HG03432 (cell line): ENCODE measurements at regions not wholly inside any gene's neighbourhood (a gene's known extent, or its start where the extent isn't known, plus 50 kb on each side); places are given as distances from the start of the nearest gene placed in this dataset.
"Not testable (repeated sequence)": the region's sequence is repeated elsewhere in the genome, so short reads cannot be mapped to it uniquely, and the experiment has no call there.

Experiments
- ATAC-seq: cut with Tn5 transposase; IDR thresholded peaks from one replicate; pipeline ENCODE4 v1.9.1; 2021; ENCODE audit warnings: mild to moderate bottlenecking, moderate library complexity; ENCODE audit not compliant: unreplicated experiment

DNA sequence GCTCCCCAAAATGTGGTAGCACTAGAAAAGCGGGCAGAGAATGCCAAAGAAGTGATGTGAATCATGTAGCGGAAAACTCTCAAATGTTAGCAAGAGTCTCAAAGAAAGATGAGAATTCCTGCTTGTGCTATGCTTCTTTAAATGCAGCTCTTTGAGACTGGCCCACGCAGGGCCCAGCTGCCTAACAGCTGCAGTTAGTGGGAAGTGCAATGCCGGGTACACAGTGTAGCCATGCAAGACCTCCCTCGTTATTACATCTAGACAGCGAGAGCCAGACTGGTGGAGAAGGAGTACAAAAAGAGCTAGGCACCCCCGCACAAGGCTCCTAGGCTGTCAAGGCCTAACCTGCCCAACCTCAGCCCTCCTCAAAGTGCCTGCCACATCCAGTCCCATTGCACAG lies 201.7 kb upstream of the PRDM1 start:
- ATAC-seq: peak; percentile 37

- no peak for ATAC-seq
These were observed 202.1 kb upstream of the PRDM1 start for GRCh38 chr6:105884011-105884410.

DNA sequence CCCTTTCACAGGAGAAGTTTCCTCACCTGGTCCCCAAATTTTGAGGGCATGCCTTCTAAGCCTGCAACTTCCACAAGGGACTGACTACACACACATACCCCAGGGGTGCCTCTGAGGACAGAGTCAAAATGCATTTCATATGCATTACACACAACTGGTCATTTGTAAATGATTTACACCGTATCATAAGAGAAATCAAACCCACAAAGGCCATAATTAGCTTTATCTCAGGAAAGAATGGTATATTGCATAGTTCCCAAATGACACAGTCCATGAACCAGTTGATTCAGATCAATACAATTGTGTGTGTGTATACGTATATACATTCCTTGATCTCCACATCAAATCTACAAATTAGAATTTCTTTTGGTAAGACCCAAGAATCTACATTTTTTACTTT lies 203.3 kb upstream of the PRDM1 start:
- no peak for ATAC-seq

DNA sequence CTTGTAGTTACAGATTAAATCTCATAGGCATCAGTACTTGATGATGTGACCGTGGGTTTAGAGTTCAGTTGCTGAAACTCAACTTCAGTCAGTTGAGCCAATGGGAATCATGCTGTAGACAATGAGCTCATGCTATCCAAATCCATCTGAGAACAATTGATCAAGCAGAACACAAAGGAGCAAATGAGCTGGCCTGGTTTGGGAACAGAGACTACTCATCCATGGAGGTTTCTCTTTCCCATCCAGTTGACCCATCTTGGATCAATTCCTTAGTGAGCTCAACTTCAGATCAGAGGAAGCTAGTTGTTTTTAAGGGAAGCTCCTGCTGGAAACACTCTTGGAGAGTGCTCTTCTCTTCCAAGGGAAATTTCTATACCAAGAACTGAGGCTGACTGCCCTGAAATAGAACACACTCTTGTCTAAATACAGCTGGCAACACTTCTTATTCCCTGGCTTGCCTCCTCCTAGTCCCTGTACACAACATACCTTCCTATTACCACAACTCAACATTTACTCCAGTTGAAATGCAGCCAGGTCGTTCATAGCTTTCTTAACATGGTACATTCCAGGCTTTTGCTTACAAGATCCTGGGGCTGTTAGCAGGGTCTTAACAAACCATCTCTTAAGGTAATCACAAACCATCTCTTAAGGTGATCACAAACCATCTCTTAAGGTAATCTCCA lies 203.9 kb upstream of the PRDM1 start:
- ATAC-seq: no peak

- no peak for ATAC-seq
These were observed 204.5 kb upstream of the PRDM1 start for GRCh38 chr6:105881608-105882007.

GRCh38 chr6:105880030-105880492 lies 206.1 kb upstream of the PRDM1 start:
- peak; percentile 54 for ATAC-seq

GRCh38 chr6:105879146-105879545 lies 207.0 kb upstream of the PRDM1 start:
- ATAC-seq: no peak

DNA sequence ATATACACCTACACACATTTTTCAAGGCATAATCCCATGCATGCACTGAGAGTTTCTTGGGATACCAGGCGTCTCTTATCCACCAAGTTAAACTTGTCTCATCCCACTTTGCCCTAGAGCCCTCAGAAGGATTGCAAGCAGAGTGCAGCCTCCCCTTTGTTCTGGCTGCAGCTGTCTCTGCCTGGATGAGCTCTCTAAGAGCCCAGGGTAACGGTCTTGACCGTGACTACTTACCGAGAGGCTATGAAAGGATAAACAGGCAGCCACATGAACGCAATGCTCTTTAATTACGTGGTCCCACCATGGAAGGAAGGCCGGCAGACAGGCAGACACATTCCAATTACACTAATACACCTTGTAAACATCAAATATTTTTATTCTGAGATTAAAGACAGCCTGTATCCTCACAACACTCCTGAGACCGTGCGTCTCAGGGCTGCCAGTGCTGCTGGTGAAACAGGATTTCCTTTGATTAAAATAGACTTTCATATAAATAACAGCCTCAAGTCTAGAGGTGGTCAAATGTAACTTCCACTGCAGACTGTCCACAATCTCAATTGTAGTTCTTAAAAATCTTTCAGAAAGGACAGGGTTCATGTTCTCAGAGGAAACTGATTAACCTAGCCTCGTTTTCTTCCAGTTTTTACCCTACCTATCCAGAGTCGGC lies 210.0 kb upstream of the PRDM1 start:
- no peak for ATAC-seq

GRCh38 chr6:105874835-105875626 lies 211.1 kb upstream of the PRDM1 start:
- ATAC-seq: peak; percentile 35

DNA sequence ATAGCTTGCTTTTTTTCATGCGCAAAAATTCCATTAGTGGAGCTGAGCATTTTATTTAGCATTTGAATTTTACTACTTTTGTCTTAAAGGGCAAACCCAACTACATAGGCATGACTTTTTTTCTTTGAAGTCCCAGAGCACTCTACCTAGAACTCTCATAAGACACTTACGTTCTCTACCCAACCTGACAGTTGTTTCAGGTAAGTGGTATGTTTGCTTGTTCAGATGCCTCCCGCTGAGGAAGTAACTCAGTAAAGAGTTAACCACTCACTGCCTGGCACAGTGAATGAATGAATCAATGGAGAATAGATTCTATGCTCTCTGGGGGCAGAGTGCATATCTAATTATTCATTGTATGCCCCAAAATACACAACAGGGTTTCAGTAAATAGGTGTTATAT lies 212.3 kb upstream of the PRDM1 start:
- no peak for ATAC-seq

DNA sequence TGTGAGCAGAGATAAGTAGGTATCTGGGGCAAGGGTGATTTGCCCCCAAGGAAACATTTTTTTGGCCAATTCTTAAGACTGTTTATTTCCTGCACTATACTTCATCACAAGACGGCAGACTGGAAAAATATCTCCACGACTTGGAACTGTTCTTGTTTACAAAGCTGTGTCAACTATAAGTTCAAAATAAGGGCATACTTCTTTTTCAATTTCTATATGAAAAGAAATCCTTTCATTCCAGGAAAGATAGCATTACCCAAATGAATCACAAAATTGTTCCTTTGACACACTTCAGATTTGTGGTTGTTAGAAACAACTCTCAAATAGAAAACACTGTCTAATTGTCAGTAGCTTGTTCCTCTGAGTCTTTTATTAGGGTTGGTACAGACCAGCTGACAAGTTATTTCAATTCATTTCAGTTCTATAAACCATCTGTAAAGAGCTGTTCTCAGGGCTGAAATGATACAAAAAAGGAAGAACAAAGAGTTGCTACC lies 212.9 kb upstream of the PRDM1 start:
- ATAC-seq: no peak

- ATAC-seq: no peak
These were observed 213.9 kb upstream of the PRDM1 start for GRCh38 chr6:105872249-105872648.

- no peak for ATAC-seq
These were observed 214.6 kb upstream of the PRDM1 start for GRCh38 chr6:105871542-105871941.

DNA sequence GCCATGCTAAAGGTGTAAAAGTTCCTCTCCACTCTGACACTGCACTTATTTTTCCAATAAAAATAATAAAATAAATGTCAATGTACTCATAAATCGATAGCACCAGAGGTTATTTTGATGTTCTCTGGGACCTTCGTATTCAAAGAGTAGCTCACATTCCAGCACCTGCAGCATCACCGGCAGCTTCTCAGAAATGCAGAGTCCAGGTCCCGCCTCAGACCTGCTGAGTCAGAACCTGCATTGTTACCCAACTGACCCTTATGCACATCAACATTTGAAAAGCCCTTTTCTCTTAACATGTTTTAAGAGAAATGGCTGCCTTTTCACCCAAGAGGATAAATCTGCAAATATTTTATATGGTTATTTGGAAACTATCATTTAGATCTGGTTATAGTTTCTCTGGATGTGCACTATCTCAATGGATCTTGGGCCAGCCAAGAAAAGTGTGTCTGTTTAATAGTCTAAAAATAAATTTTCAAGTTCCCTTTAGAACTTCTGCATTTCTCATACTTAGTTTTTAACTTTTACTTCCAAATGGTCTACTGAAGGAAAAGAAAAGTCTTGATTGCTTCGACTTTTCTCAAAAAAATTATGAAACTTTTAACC lies 216.2 kb upstream of the PRDM1 start:
- no peak for ATAC-seq

GRCh38 chr6:105868823-105869460 lies 217.2 kb upstream of the PRDM1 start:
- no peak for ATAC-seq

DNA sequence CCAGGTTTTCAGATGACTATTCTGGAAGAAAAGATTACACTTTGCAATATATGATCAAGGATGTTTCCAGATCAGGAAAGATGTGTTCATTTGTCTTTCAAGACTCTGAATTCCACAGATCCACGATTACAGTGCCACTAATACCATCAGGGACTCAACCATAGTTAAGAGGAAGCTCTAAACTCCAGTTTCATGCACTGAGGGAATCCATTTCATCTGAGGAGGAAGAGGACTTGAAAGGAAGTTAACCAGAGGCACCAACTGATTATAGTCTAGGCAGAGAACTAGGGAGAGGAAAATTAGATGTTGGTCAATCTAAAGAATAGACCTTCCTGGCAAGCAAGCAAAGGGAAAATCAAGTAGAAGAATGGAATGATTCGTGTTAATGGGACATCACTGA lies 218.3 kb upstream of the PRDM1 start:
- no peak for ATAC-seq

DNA sequence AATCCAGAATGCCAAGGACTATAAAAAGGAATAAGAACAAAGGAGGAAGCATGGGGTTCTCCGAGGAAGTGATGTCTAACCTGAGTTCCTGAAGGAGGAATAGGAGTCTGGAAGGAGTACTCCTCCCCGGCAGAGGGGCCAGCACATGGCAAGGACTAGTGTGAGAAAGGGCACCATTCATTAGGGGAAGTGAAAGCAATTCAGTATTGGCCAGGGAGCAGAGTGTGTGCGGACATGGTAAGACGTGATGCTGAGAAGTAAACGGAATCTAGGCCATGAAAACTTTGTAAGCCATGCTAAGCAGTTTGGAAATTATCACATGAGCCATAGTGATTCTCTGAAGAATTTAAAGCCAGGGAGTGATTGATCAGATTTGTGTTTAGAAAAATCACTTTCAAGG lies 218.9 kb upstream of the PRDM1 start:
- no peak for ATAC-seq

DNA sequence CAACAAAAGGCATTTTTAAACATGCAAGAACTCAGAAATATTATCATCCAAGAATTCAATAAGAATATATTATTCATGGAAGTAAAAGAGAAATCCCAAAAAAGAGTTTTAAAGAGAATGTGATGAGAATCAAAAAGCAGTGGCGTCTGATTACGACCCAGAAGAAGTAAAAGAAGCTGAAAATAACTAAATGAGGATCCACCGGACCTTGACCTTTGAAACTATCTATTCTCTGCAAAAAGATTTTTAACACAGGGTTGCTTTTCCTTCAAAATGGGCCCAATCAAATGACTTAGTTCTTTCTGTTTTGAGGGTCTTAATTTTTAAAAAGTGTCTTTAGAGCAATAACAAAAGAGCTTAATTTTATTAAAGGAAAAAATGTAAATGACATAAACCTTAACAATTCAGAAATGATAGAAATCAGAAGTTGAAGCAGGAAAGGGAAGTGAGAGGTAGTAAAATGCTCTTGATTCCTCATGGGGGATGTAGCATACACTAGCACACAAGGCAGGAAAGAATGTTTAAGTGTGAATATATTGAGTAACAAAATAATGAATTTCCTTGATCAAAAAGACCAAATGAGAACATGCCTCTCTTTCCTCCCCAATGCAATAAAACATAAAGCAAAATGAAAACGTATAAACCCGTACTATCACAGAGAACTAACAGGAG lies 223.1 kb upstream of the PRDM1 start:
- peak; percentile 78 for ATAC-seq

- ATAC-seq: not testable (repeated sequence)
These were observed 225.2 kb upstream of the PRDM1 start for GRCh38 chr6:105860927-105861326.

GRCh38 chr6:105859457-105859856 lies 226.7 kb upstream of the PRDM1 start:
- no peak for ATAC-seq
